ENCODE measurements at regions not wholly inside any gene's neighbourhood (a gene's known extent, or its start where the extent isn't known, plus 50 kb on each side); places are given as distances from the start of the nearest gene placed in this dataset.

GRCh38 chr11:135027461-135027860 lies 615.4 kb upstream of the B3GAT1 start:
- TF ChIP-seq TSHZ2 (CRISPR knock-in tag; IDR thresholded peaks at IDR 0.05), result no peak
- TF ChIP-seq TOX (CRISPR knock-in tag; IDR thresholded peaks at IDR 0.05; ENCODE audit: borderline replicate concordance), result no peak
- TF ChIP-seq ZNF70 (CRISPR knock-in tag; IDR thresholded peaks at IDR 0.05), result no peak
- TF ChIP-seq, protein P1, sequence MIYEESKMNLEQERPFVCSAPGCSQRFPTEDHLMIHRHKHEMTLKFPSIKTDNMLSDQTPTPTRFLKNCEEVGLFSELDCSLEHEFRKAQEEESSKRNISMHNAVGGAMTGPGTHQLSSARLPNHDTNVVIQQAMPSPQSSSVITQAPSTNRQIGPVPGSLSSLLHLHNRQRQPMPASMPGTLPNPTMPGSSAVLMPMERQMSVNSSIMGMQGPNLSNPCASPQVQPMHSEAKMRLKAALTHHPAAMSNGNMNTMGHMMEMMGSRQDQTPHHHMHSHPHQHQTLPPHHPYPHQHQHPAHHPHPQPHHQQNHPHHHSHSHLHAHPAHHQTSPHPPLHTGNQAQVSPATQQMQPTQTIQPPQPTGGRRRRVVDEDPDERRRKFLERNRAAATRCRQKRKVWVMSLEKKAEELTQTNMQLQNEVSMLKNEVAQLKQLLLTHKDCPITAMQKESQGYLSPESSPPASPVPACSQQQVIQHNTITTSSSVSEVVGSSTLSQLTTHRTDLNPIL (CRISPR knock-in tag; IDR thresholded peaks at IDR 0.05; ENCODE audit: low read depth), result no peak
- no peak for TF ChIP-seq OSR1 (CRISPR knock-in tag; IDR thresholded peaks at IDR 0.05)
- no peak for TF ChIP-seq ZFP3 (CRISPR knock-in tag; IDR thresholded peaks at IDR 0.05)
- no peak for ATAC-seq

DNA sequence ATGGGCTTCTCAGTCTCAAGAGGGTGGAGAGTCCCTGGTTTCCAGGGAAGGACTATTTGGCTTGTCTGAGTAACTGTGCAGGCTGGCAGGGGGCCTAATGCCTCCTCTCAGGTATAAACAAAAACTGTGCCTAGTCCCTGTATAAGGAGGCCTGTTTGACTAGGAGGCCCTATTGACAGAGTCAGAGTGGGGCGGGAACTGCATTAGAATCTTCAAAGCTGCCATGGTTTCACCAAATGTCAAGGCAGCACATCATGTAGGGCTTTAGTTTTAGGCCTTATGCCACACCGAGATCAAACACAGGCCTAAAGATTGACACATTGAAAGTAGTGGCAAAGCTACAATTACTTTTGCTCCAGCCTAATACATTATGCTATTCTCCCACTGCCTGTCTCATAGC lies 611.5 kb upstream of the B3GAT1 start:
- TF ChIP-seq SNAI2 (CRISPR knock-in tag; IDR thresholded peaks at IDR 0.05), result no peak
- TF ChIP-seq ZNF8 (CRISPR knock-in tag; IDR thresholded peaks at IDR 0.05), result no peak
- TF ChIP-seq TCF4 (CRISPR knock-in tag; IDR thresholded peaks at IDR 0.05; ENCODE audit: borderline replicate concordance), result no peak
- no peak for TF ChIP-seq ZC3H10 (CRISPR knock-in tag; IDR thresholded peaks at IDR 0.05)
- TF ChIP-seq ESRRG (CRISPR knock-in tag; IDR thresholded peaks at IDR 0.05), result no peak
- TF ChIP-seq PATZ1 (CRISPR knock-in tag; IDR thresholded peaks at IDR 0.05; ENCODE audit: borderline replicate concordance), result no peak
- TF ChIP-seq ZNF70 (CRISPR knock-in tag; IDR thresholded peaks at IDR 0.05), result no peak
- no peak for TF ChIP-seq ZFP30 (CRISPR knock-in tag; IDR thresholded peaks at IDR 0.05)
- TF ChIP-seq RARB (CRISPR knock-in tag; IDR thresholded peaks at IDR 0.05), result no peak
- ATAC-seq, result no peak

DNA sequence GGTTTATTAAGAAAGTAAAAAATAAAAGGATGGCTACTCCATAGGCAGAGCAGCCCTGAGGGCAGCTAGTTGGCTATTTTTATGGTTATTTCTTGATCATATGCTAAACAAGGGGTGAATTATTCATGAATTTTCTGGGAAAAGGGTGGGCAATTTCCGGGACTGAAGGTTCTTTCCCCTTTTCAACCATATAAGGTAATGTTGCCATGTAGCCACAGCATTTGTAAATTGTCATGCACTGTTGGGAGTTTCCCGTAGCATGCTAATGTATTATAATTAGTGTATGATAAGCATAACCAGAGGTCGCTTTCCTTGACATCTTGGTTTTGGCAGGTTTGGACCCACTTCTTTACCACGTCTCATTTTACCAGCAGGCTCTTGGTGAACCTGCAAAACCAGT lies 610.4 kb upstream of the B3GAT1 start:
- no peak for TF ChIP-seq PATZ1 (CRISPR knock-in tag; IDR thresholded peaks at IDR 0.05; ENCODE audit: borderline replicate concordance)
- no peak for TF ChIP-seq BACH2 (CRISPR knock-in tag; IDR thresholded peaks at IDR 0.05; ENCODE audit: borderline replicate concordance)
- TF ChIP-seq ZNF565 (CRISPR knock-in tag; conservative IDR thresholded peaks at IDR 0.05; ENCODE audit: low read depth), result no peak
- no peak for TF ChIP-seq ZFP30 (CRISPR knock-in tag; IDR thresholded peaks at IDR 0.05)
- TF ChIP-seq TCF4 (CRISPR knock-in tag; IDR thresholded peaks at IDR 0.05; ENCODE audit: borderline replicate concordance), result no peak
- no peak for TF ChIP-seq ARNTL (CRISPR knock-in tag; IDR thresholded peaks at IDR 0.05; ENCODE audit: borderline replicate concordance, low read depth)
- TF ChIP-seq RARB (CRISPR knock-in tag; IDR thresholded peaks at IDR 0.05), result no peak
- TF ChIP-seq GLIS3 (CRISPR knock-in tag; IDR thresholded peaks at IDR 0.05), result no peak
- no peak for TF ChIP-seq ISL1 (CRISPR knock-in tag; IDR thresholded peaks at IDR 0.05)
- no peak for TF ChIP-seq ESRRG (CRISPR knock-in tag; IDR thresholded peaks at IDR 0.05)
- TF ChIP-seq ZC3H10 (CRISPR knock-in tag; IDR thresholded peaks at IDR 0.05), result no peak
- TF ChIP-seq, protein P1 (CRISPR knock-in tag; IDR thresholded peaks at IDR 0.05; ENCODE audit: low read depth), result no peak
- no peak for TF ChIP-seq CSDC2 (CRISPR knock-in tag; IDR thresholded peaks at IDR 0.05)
- TF ChIP-seq PPARA (CRISPR knock-in tag; IDR thresholded peaks at IDR 0.05; ENCODE audit: borderline replicate concordance), result no peak
- no peak for TF ChIP-seq SNAI2 (CRISPR knock-in tag; IDR thresholded peaks at IDR 0.05)
- TF ChIP-seq TOX (CRISPR knock-in tag; IDR thresholded peaks at IDR 0.05; ENCODE audit: borderline replicate concordance), result no peak
- no peak for TF ChIP-seq OSR1 (CRISPR knock-in tag; IDR thresholded peaks at IDR 0.05)
- TF ChIP-seq CSRNP3 (CRISPR knock-in tag; IDR thresholded peaks at IDR 0.05), result no peak
- TF ChIP-seq, protein P2, sequence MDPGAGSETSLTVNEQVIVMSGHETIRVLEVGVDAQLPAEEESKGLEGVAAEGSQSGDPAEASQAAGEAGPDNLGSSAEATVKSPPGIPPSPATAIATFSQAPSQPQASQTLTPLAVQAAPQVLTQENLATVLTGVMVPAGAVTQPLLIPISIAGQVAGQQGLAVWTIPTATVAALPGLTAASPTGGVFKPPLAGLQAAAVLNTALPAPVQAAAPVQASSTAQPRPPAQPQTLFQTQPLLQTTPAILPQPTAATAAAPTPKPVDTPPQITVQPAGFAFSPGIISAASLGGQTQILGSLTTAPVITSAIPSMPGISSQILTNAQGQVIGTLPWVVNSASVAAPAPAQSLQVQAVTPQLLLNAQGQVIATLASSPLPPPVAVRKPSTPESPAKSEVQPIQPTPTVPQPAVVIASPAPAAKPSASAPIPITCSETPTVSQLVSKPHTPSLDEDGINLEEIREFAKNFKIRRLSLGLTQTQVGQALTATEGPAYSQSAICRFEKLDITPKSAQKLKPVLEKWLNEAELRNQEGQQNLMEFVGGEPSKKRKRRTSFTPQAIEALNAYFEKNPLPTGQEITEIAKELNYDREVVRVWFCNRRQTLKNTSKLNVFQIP (CRISPR knock-in tag; IDR thresholded peaks at IDR 0.05; ENCODE audit: borderline replicate concordance, low read depth), result no peak
- no peak for ATAC-seq
